ENCODE measurements at regions not wholly inside any gene's neighbourhood (a gene's known extent, or its start where the extent isn't known, plus 50 kb on each side); places are given as distances from the start of the nearest gene placed in this dataset.

- Mint-ChIP-seq H3K27me3 (no peaks in the 10 kb centered on the region), H3K36me3 (ENCODE audit: insufficient read depth) (no peaks in the 10 kb centered on the region), H3K4me3 (no peak overlapping the region), H3K27ac (ENCODE audit: low read depth) (no peak overlapping the region), H3K4me1 (no peaks in the 10 kb centered on the region), H3K9me3 (peaks cover 28% of the 10 kb centered on the region)
- no peak for ATAC-seq (replicated peaks; ENCODE audit: extremely low read depth, poor library complexity, severe bottlenecking)
- no peak for DNase-seq (ENCODE audit: low spot score in 2 of 2)
These were observed 67.0 kb upstream of the CNTNAP4 start for GRCh38 chr16:76210157-76210556.

DNA sequence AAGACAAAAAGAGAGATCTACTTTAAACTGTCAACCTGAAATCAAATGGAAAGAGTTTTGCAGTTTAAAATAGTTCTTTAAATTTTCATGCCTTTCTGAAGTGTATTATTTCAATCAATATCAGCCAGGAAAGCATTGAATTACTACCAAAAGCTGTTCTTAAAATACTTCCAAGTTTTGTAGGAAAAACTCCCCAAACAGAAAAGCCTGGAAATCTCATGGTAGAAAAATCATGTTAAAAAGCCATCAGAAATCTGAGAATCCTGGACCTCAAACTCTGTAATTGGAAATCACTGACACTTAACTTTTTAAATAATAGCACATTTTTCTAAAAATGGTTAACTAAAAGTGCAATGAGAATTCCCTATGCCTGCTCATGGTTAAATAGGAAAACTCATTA lies 63.3 kb upstream of the CNTNAP4 start:
- Mint-ChIP-seq H3K9me3 (peaks cover 23% of the 10 kb centered on the region), H3K36me3 (ENCODE audit: insufficient read depth) (no peaks in the 10 kb centered on the region), H3K27ac (ENCODE audit: low read depth) (no peak overlapping the region), H3K4me3 (no peak overlapping the region), H3K27me3 (no peaks in the 10 kb centered on the region), H3K4me1 (no peaks in the 10 kb centered on the region)
- no peak for DNase-seq (ENCODE audit: low spot score in 2 of 2)
- ATAC-seq (replicated peaks; ENCODE audit: extremely low read depth, poor library complexity, severe bottlenecking): no peak

DNA sequence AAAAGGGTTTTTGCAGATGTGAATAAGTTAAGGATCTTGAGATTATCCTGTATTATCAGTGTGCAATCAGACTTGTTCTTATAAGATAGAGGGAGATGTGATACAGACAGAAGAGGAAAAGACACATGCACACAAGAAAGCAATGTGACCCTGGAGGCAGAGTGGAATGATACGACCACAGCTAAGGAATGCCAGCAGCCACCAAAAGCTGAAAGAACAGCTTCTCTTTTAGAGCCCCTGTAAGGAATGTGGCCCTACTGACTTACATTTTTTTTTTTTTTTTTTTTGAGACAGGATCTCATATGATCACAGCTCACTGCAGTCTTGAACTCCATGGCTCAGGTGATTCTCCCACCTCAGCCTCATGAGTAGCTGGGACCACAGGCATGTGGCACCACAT lies 62.3 kb upstream of the CNTNAP4 start:
- no peak overlapping the region for H3K4me3 Mint-ChIP-seq
- no peaks in the 10 kb centered on the region for H3K27me3 Mint-ChIP-seq
- H3K4me1 Mint-ChIP-seq: no peaks in the 10 kb centered on the region
- H3K27ac Mint-ChIP-seq (ENCODE audit: low read depth): no peak overlapping the region
- DNase-seq (ENCODE audit: low spot score in 2 of 2) (no peak), ATAC-seq (replicated peaks; ENCODE audit: extremely low read depth, poor library complexity, severe bottlenecking) (no peak)
- H3K9me3 Mint-ChIP-seq: peaks cover 23% of the 10 kb centered on the region
- no peaks in the 10 kb centered on the region for H3K36me3 Mint-ChIP-seq (ENCODE audit: insufficient read depth)

DNA sequence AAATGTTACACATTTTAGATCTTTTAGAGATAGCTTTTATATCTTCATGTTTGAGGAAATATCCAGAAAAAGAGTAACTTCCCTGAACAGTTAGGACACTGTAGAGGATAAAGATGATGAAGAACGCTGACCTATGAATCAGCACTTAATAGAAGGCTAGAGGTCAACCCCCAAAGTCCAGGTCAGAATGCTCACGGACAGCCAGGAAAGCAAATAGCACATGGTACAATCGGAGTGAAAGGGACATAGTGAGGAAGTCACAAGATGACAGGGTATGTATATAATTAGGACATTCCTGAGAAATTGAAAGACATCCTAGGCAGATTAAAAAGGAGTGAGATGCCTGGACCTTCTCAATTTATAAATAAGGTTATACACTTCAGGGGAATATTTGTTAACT lies 55.1 kb upstream of the CNTNAP4 start:
- Mint-ChIP-seq H3K4me3 (no peak overlapping the region), H3K4me1 (no peaks in the 10 kb centered on the region), H3K36me3 (ENCODE audit: insufficient read depth) (no peaks in the 10 kb centered on the region), H3K9me3 (no peaks in the 10 kb centered on the region), H3K27me3 (no peaks in the 10 kb centered on the region), H3K27ac (ENCODE audit: low read depth) (no peak overlapping the region)
- DNase-seq (ENCODE audit: low spot score in 2 of 2) (no peak), ATAC-seq (replicated peaks; ENCODE audit: extremely low read depth, poor library complexity, severe bottlenecking) (no peak)

DNA sequence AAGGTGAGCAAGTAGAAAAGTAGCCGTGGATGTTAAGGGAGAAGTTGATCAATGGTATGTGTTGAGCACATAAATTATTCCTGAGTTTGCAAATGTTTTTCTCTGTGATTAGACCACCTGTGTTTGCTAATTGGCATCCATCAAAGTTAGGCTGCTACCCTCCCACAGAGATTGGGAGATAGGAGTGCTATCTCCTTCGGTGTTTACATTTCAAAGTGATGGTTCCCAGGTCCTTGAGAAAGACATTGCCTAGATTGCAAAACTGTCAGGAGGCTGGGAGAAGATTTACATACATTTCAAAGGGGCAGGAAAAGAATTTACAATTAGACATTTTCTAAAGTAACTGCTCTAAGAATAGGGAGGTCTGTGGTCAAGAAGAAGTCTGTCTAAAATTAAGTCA lies 54.3 kb upstream of the CNTNAP4 start:
- H3K27ac Mint-ChIP-seq (ENCODE audit: low read depth): no peak overlapping the region
- H3K36me3 Mint-ChIP-seq (ENCODE audit: insufficient read depth): no peaks in the 10 kb centered on the region
- DNase-seq (ENCODE audit: low spot score in 2 of 2) (no peak), ATAC-seq (replicated peaks; ENCODE audit: extremely low read depth, poor library complexity, severe bottlenecking) (no peak)
- no peak overlapping the region for H3K4me3 Mint-ChIP-seq
- H3K27me3 Mint-ChIP-seq: no peaks in the 10 kb centered on the region
- no peaks in the 10 kb centered on the region for H3K9me3 Mint-ChIP-seq
- no peaks in the 10 kb centered on the region for H3K4me1 Mint-ChIP-seq

GRCh38 chr16:76226011-76226410 lies 51.2 kb upstream of the CNTNAP4 start:
- no peak for DNase-seq (ENCODE audit: low spot score in 2 of 2)
- H3K9me3 Mint-ChIP-seq: peaks cover 12% of the 10 kb centered on the region
- H3K27ac Mint-ChIP-seq (ENCODE audit: low read depth): no peak overlapping the region
- no peaks in the 10 kb centered on the region for H3K27me3 Mint-ChIP-seq
- no peak overlapping the region for H3K4me3 Mint-ChIP-seq
- no peak for ATAC-seq (replicated peaks; ENCODE audit: extremely low read depth, poor library complexity, severe bottlenecking)
- H3K4me1 Mint-ChIP-seq: no peaks in the 10 kb centered on the region
- H3K36me3 Mint-ChIP-seq (ENCODE audit: insufficient read depth): no peaks in the 10 kb centered on the region

- Mint-ChIP-seq H3K9me3 (peaks cover 16% of the 10 kb centered on the region), H3K27me3 (no peaks in the 10 kb centered on the region), H3K36me3 (ENCODE audit: insufficient read depth) (no peaks in the 10 kb centered on the region), H3K4me1 (no peaks in the 10 kb centered on the region), H3K27ac (ENCODE audit: low read depth) (no peak overlapping the region), H3K4me3 (no peak overlapping the region)
- no peak for ATAC-seq (replicated peaks; ENCODE audit: extremely low read depth, poor library complexity, severe bottlenecking)
- no peak for DNase-seq (ENCODE audit: low spot score in 2 of 2)
These were observed 50.7 kb upstream of the CNTNAP4 start for GRCh38 chr16:76226481-76226880.

All from central memory CD8-positive, alpha-beta T cell (primary cell).